Right lobe of liver (tissue), 6 donors: ENCODE measurements at regions not wholly inside any gene's neighbourhood (a gene's known extent, or its start where the extent isn't known, plus 50 kb on each side); places are given as distances from the start of the nearest gene placed in this dataset.
"Not testable (repeated sequence)": the region's sequence is repeated elsewhere in the genome, so short reads cannot be mapped to it uniquely, and the experiment has no call there.

Experiments
- ATAC-seq, 4 donors: fragments of 200-7000 bp; cut with Tn5 transposase; one replicate each; pipeline ENCODE4 v1.9.1; 2020; ENCODE audit warnings: mild to moderate bottlenecking in 4 of 4, moderate library complexity in 4 of 4
- DNase-seq, 3 donors: peaks; one replicate each; pipeline ENCODE4 v3.0.0-alpha.2; 2020
- H3K27ac ChIP-seq, 3 donors: fragments of 200-600 bp; one replicate each; pipeline ENCODE4 v1.8.0; 2022
- H3K27me3 ChIP-seq, 2 donors: fragments of 200-600 bp; one replicate each; pipeline ENCODE4 v1.8.0; 2022
- H3K36me3 ChIP-seq, 4 donors: fragments of 200-600 bp; sonication (generic) in 1 of 4; one replicate each; pipeline versions ENCODE4 v1.5.1 to v1.8.0; 2017 to 2022; ENCODE audit warnings: control low read depth in 1 of 4
- H3K4me1 ChIP-seq, 4 donors: fragments of 200-600 bp; sonication (generic) in 1 of 4; one replicate each; pipeline versions ENCODE4 v1.5.1 to v1.8.0; 2017 to 2022; ENCODE audit warnings: control low read depth in 1 of 4
- H3K4me3 ChIP-seq, 3 donors: fragments of 200-600 bp; one replicate each; pipeline ENCODE4 v1.8.0; 2022
- H3K9me3 ChIP-seq, 4 donors: fragments of 200-600 bp; sonication (generic) in 1 of 4; one replicate each; pipeline versions ENCODE4 v1.5.1 to v1.8.0; 2017 to 2022; ENCODE audit warnings: control low read depth in 1 of 4
- POLR2A ChIP-seq: fragments of 450-650 bp; IDR thresholded peaks from one replicate; pipeline ENCODE4 v1.6.1; 2017; ENCODE audit warnings: antibody characterized with exemption, mild to moderate bottlenecking
- WGBS: methylation state at CpG from one replicate; pipeline ENCODE4 v1.1.6; 2018; ENCODE audit warnings: low coverage, low lambda C conversion rate; ENCODE audit not compliant: insufficient coverage; ENCODE audit errors: missing lambda C conversion rate; 5-methylcytosine and 5-hydroxymethylcytosine counted together
- intact Hi-C, 2 donors: fragments of 100-400 bp; cut with DNase I; formaldehyde crosslinking; loops; one replicate each; pipeline versions ENCODE4 v1.11.2 to v1.14.1; 2022
- TF ChIP-seq, protein P1 (sequence below), 4 donors: fragments of 200-600 bp in 3 of 4; fragments of 450-650 bp in 1 of 4; IDR thresholded peaks; one replicate each; pipeline versions ENCODE4 v1.5.1 to v1.8.0; 2016 to 2022; ENCODE audit warnings: antibody characterized with exemption in 4 of 4, mild to moderate bottlenecking in 2 of 4
- donor health status: DM: no; HTN: yes; CAD: no.
- donor health status: DM: no; HTN: no; CAD: no.
- donor health status: DM: no; HTN: no; CAD: no.
- donor health status: DM: no; HTN: yes; CAD: no.
- donor health status: DM: no; HTN: yes; CAD: no.

DNA sequence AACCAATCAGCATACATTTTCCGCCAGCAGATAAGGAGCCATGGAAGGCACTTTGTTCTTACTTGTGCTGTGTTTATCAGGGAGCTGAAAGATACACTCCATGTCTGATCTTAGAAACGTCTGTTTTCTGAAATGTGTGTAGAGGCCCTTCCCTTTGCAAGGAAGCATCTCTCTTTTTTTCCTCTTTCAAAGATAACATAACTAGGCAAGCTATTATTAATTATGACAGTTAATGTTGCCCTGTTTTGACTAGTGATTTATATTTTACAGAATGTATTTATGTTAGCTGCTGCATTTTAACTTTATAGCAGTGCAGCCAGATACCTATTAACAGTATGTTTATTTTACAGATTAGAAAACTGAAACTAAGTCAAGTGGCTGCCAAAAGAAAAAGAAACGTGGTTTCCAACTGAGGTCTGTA lies 683.2 kb upstream of the IGFBP3 start:
- Histone ChIP-seq H3K36me3 (no peaks in the 10 kb centered on the region), H3K4me1 (no peaks in the 10 kb centered on the region), H3K9me3 (no peaks in the 10 kb centered on the region), H3K27me3 (no peaks in the 10 kb centered on the region), H3K27ac (peak overlapping the region in 2 of 3 donors; percentile 18 to 29), H3K4me3 (no peak overlapping the region)
- ATAC-seq (peak in 3 of 4 donors; percentile 16 to 68 (median 48)), DNase-seq (no peak)
- intact Hi-C loops, result no loop called here
- TF ChIP-seq, protein P1, sequence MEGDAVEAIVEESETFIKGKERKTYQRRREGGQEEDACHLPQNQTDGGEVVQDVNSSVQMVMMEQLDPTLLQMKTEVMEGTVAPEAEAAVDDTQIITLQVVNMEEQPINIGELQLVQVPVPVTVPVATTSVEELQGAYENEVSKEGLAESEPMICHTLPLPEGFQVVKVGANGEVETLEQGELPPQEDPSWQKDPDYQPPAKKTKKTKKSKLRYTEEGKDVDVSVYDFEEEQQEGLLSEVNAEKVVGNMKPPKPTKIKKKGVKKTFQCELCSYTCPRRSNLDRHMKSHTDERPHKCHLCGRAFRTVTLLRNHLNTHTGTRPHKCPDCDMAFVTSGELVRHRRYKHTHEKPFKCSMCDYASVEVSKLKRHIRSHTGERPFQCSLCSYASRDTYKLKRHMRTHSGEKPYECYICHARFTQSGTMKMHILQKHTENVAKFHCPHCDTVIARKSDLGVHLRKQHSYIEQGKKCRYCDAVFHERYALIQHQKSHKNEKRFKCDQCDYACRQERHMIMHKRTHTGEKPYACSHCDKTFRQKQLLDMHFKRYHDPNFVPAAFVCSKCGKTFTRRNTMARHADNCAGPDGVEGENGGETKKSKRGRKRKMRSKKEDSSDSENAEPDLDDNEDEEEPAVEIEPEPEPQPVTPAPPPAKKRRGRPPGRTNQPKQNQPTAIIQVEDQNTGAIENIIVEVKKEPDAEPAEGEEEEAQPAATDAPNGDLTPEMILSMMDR (IDR thresholded peaks at IDR 0.05), result no peak
- no peak for TF ChIP-seq POLR2A
- WGBS, result 41% methylated on average over 3 of the region's 3 CpGs

DNA sequence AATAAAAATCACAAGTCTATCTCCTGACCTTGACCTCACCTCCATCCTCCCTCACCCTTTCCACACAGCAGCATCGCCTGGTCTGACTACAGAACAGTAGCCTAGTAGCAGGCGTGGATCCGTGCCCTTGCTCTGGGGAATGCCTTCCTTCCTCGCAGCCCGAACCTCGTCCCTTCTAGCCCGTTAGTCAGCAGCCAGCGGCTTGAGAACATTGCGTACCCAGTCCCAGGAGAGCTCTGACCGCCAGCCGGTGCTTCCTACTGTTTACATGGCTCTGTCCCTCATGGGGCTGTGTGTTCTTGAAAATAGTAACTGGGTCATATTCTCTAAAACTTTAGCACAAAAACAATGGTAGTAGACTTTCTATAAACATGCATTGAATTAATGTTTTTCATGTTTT lies 682.7 kb upstream of the IGFBP3 start:
- DNase-seq, result peak; percentile 33 to 59 (median 55)
- H3K27me3 ChIP-seq, result no peaks in the 10 kb centered on the region
- H3K36me3 ChIP-seq, result no peaks in the 10 kb centered on the region
- TF ChIP-seq POLR2A, result no peak
- TF ChIP-seq, protein P1 (IDR thresholded peaks at IDR 0.05), result no peak
- intact Hi-C loops, result no loop called here
- no peak overlapping the region for H3K4me3 ChIP-seq
- ATAC-seq, result peak; percentile 64 to 91 (median 74)
- H3K9me3 ChIP-seq, result no peaks in the 10 kb centered on the region
- H3K4me1 ChIP-seq, result no peaks in the 10 kb centered on the region
- peak overlapping the region in 2 of 3 donors; percentile 18 to 37 for H3K27ac ChIP-seq
- 86% methylated on average over 1 of the region's 11 CpGs for WGBS

DNA sequence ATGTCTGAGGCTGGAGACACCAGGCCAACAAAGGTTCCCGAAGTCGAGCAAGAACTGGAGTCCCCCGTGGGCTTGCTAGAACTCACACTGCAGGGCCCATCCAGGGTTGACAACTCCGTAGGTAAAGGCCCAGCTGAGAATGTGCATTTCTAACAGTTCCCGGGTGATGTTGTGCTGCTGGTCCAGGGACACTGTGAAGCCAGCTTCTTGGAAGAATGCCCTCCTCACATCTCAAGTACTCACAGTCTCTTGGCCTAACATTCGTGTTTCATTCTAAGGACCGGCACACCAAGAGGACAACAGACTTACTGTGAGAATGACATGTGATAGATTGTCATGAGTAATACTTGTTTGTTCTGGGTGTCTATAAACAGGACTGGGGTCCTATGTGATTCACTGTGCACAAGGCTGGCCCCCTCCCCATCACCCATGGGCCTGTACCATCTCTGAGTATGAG lies 682.3 kb upstream of the IGFBP3 start:
- no peaks in the 10 kb centered on the region for H3K36me3 ChIP-seq
- no peak overlapping the region for H3K4me3 ChIP-seq
- intact Hi-C loops, result no loop called here
- peak overlapping the region in 2 of 3 donors; percentile 18 to 37 for H3K27ac ChIP-seq
- peak in 1 of 4 donors; percentile 45 for ATAC-seq
- no CpG with 5 or more reads among the region's 7 CpGs for WGBS
- no peak for DNase-seq
- H3K27me3 ChIP-seq, result no peaks in the 10 kb centered on the region
- no peak for TF ChIP-seq POLR2A
- TF ChIP-seq, protein P1 (IDR thresholded peaks at IDR 0.05), result no peak
- no peaks in the 10 kb centered on the region for H3K4me1 ChIP-seq
- no peaks in the 10 kb centered on the region for H3K9me3 ChIP-seq

DNA sequence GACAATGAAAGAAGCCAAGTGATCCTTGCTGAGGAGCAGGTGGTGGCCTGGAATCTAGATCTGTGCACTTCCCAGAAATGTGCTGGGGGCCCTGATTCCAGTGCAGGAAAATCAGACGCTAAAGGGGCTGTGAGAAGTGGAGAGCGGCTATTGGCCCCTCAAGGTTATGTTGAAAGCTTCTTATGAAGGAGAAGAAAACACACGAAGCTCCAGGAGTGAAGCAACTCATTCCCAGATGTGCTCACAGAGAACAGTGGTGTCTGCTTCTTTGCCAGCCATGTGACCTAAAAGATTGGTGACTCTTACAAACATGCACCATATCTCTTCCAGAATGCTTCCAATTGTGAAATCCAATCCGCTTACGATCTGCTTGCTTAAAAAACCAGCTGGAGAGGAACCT lies 679.3 kb upstream of the IGFBP3 start:
- no peaks in the 10 kb centered on the region for H3K36me3 ChIP-seq
- WGBS, result 68% methylated on average over 4 of the region's 5 CpGs
- H3K4me3 ChIP-seq, result no peak overlapping the region
- no peaks in the 10 kb centered on the region for H3K9me3 ChIP-seq
- intact Hi-C loops, result no loop called here
- H3K27ac ChIP-seq, result no peak overlapping the region
- ATAC-seq, result no peak
- H3K27me3 ChIP-seq, result no peaks in the 10 kb centered on the region
- H3K4me1 ChIP-seq, result no peaks in the 10 kb centered on the region
- no peak for TF ChIP-seq POLR2A
- TF ChIP-seq, protein P1 (IDR thresholded peaks at IDR 0.05), result no peak
- no peak for DNase-seq

DNA sequence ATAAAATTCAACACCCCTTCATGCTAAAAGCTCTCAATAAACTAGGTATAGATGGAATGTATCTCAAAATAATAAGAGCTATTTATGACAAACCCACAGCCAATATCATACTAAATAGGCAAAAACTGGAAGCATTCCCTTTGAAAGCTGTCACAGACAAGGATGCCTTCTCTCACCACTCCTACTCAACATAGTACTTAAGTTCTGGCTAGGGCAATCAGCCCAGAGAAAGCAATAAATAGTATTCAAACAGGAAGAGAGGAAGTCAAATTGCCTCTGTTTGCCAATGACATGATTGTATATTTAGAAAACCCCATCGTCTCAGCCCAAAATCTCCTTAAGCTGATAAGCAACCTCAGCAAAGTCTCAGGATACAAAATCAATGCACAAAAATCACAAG lies 673.8 kb upstream of the IGFBP3 start:
- H3K9me3 ChIP-seq, H3K27ac ChIP-seq, intact Hi-C loops, H3K4me3 ChIP-seq, ATAC-seq, H3K27me3 ChIP-seq, DNase-seq, H3K4me1 ChIP-seq, H3K36me3 ChIP-seq: not testable (repeated sequence)
- WGBS, result 14% methylated on average over 1 of the region's 1 CpG

DNA sequence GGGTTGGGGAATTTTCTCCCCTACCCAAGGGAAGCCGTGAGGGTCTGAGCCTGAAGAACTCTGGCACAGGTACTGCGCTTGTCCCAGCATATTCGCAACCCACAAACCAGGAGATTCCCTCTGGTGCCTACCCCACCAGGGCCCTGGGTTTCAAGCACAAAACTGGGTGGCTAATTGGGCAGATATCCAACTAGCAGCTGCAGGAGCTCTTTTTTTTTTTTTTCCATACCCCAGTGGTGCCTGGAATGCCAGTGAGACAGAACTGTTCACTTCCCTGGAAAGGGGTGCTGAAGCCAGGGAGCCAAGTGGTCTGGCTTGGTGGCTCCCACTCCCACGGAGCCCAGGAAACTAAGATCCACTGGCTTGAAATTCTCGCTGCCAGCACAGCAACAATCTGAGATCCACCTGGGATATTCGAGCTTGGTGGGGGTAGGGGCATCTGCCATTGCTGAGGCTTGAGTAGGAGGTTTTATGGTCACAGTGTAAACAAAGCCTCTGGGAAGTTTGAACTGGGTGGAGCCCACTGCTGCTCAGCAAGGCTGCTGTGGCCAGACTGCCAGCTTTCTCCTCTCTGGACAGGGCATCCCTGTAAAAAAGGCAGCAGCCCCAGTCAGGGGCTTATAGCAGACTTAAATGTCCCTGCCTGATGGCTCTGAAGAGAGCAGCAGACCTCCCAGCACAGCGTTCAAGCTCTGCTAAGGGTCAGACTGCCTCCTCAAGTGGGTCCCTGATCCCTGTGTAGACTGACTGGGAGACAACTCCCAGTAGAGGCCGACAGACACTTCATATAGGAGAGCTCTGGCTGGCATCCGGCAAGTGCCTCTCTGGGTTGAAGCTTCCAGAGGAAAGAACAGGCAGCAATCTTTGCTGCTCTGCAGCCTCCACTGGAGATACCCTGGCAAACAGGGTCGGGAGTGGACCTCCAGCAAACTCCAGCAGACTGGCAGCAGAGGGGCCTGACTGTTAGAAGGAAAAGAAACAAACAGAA lies 670.1 kb upstream of the IGFBP3 start:
- H3K27ac ChIP-seq, H3K9me3 ChIP-seq, ATAC-seq, H3K4me1 ChIP-seq, H3K36me3 ChIP-seq, H3K4me3 ChIP-seq, DNase-seq, intact Hi-C loops, H3K27me3 ChIP-seq: not testable (repeated sequence)
- WGBS, result 66% methylated on average over 7 of the region's 10 CpGs
